NCI-H2107 treated with DMSO at 0.1 percent for 48 hours (cell line): ENCODE measurements at regions not wholly inside any gene's neighbourhood (a gene's known extent, or its start where the extent isn't known, plus 50 kb on each side); places are given as distances from the start of the nearest gene placed in this dataset.

ENCODE experiments used
- DNase-seq: peaks from one replicate; lab custom pipeline; 2025; ENCODE audit not compliant: unreplicated experiment; lab: John Stamatoyannopoulos, UW

GRCh38 chr2:181146171-181146570, 165.8 kb downstream of the UBE2E3 start:
- no peak for DNase-seq

- no peak for DNase-seq
Observed at GRCh38 chr2:181149056-181149455, 168.7 kb downstream of the UBE2E3 start.

- DNase-seq: no peak
Observed at GRCh38 chr2:181152226-181152625, 171.8 kb downstream of the UBE2E3 start.

- no peak for DNase-seq
Observed at GRCh38 chr2:181152701-181153100, 172.3 kb downstream of the UBE2E3 start.

GRCh38 chr2:181153886-181154285, 173.5 kb downstream of the UBE2E3 start:
- no peak for DNase-seq

- DNase-seq: no peak
Observed at GRCh38 chr2:181157326-181157725, 176.9 kb downstream of the UBE2E3 start.

- no peak for DNase-seq
Observed at GRCh38 chr2:181158427-181158826, 178.0 kb downstream of the UBE2E3 start.

GRCh38 chr2:181161615-181162014, 181.2 kb downstream of the UBE2E3 start:
- no peak for DNase-seq

GRCh38 chr2:181163139-181163538, 182.7 kb downstream of the UBE2E3 start:
- no peak for DNase-seq

GRCh38 chr2:181163691-181164090, 183.3 kb downstream of the UBE2E3 start:
- DNase-seq: no peak

GRCh38 chr2:181164699-181165098, 184.3 kb downstream of the UBE2E3 start:
- DNase-seq: no peak

GRCh38 chr2:181165199-181165868, 184.9 kb downstream of the UBE2E3 start:
- no peak for DNase-seq

- no peak for DNase-seq
Observed at GRCh38 chr2:181169503-181169902, 189.1 kb downstream of the UBE2E3 start.

GRCh38 chr2:181170256-181170655, 189.9 kb downstream of the UBE2E3 start:
- DNase-seq: no peak

GRCh38 chr2:181172676-181173075, 192.3 kb downstream of the UBE2E3 start:
- no peak for DNase-seq

GRCh38 chr2:181174611-181175580, 194.5 kb downstream of the UBE2E3 start:
- no peak for DNase-seq

GRCh38 chr2:181176540-181176939, 196.1 kb downstream of the UBE2E3 start:
- DNase-seq: no peak

GRCh38 chr2:181177376-181177775, 197.0 kb downstream of the UBE2E3 start:
- no peak for DNase-seq

- DNase-seq: no peak
Observed at GRCh38 chr2:181178130-181178529, 197.7 kb downstream of the UBE2E3 start.

- no peak for DNase-seq
Observed at GRCh38 chr2:181178823-181179412, 198.5 kb downstream of the UBE2E3 start.

- no peak for DNase-seq
Observed at GRCh38 chr2:181183878-181184542, 203.6 kb downstream of the UBE2E3 start.
